HG03139 (cell line): ENCODE measurements at regions not wholly inside any gene's neighbourhood (a gene's known extent, or its start where the extent isn't known, plus 50 kb on each side); places are given as distances from the start of the nearest gene placed in this dataset.

ENCODE experiments used
- ATAC-seq: cut with Tn5 transposase; IDR thresholded peaks from one replicate; pipeline ENCODE4 v1.9.1; 2021; ENCODE audit not compliant: unreplicated experiment

DNA sequence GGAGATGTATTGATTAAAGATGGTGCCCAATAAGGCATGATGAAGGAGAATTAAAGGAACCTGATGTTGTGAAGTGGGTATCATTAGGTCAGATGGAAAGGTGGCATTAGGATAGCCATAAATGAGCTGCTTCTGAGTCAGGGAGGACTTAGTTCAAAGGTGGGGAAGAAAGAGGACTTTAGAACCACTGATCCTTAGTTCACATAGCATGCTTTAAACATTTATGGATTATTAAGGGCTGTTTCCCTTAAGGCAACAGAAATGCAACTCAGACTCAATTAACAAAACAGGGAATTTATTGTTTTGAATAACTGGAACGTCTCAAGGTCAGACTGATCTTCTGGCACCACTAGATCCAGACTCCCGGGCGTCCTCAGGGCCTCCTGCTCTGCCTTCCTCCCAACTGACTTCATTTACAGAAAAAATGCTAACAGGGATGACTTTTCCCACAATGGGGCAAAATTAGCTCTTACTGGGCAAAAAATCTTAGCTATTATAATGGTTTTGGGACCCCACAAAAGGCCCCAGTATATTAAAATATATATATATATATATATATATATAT lies 1526.0 kb downstream of the TBC1D22A start:
- ATAC-seq = no peak

DNA sequence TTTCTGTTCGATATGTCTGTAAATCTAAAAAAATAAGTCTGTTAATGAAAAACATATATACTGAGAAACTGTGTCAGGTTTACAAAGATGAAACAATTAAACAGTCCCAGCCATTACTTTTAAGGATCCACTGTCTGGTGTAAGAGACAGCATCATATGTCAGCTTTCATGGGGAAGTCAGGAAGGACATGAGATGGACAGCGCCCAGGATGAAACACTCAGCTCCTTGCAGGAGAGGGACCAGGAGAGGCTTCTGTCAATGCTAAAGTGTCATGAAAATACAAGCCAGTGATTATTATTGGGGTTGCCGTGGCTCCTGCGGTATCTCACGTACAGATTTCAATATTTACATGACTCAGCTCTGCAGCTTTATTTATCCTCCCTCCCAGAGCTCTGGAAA lies 1524.6 kb downstream of the TBC1D22A start:
- ATAC-seq = no peak

DNA sequence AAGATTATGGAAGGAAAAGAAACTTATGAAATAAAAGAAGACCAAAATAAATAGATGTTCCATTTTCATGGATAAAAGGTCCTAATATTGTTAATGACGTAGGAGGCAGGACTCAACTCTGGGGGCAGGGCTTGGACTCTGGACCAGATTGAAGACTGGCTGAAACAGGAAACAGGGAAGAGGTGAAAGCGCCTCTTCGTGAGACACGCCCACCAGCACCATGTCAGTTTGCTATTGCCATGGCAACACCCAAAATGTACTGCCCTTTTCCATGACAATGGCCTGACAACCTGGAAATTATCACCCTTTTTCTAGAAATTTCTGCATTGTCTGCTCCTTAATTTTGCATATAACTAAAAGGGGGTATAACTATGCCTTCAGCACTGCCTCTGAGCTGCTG lies 1522.2 kb downstream of the TBC1D22A start:
- ATAC-seq = no peak

DNA sequence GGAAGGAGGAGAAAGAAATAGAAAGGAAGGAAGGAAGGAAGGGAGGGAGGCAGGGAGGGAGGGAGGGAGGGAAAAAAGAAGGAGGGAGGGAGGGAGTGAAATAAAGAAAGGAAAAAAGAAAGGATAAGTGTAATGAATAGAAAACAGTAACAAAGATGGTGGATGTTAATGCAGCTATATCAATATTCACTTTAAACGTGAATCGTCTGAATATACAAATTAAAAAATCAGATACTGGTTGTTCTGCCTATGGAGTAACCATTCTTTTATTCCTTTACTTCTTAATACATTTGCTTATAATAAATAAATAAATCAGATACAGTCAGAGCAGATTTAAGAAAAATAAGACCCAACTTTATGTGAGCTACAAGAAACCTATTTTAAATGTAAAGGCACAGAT lies 1520.4 kb downstream of the TBC1D22A start:
- no peak for ATAC-seq

DNA sequence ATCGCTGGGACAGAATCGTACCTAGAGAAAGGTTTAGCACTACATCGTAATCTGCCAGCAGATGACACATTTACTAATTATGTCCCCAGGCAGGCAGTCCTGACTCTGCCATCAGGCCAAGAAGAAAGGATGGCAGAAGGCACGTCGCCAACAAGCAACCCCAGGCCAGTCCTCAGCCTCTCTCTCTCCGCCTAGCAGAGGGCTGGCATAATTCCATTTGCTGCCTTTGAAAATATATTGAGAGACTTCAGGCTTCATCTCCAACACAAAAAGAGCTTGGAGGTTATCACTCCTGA lies 1517.0 kb downstream of the TBC1D22A start:
- no peak for ATAC-seq

DNA sequence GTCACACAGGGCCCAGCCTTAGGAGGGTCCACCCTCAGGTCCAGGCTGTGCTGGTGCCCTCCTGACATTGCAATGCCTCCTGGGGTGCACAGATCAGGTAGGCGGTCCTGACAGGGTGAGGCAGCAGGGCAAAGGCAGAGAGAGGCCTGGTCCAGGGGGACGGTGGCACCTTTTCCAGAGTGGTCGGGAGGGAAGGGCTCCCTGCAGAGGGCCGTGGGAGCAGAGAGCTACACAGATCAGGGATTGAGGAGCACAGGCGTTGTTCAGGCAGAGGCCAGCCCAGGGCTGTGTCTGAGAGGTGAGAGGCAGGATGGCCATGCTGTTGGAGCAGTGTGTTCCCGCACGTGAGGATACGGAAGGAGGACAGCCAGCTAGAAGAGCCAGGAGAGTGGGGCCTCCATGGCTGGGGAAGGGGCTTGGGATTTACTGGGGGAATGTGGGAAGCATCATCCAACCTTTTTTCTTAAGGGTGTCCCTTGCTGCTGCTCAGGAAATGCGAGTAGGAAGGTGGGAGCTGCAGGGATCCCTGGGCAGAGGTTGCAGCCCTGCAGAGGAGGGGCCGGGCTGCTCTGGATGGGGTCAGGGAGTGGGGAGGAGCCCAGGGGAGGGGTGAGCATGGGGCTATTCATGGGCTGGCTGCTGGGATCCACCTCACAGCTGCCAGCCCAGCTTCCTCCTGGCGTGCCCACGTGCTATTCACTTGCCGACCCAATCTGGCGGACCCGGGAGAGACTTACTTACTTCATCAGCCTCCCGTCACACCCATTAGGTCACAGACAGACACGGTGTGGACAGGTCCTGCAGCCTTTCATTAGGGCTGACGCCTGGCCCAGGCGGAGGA lies 1516.4 kb downstream of the TBC1D22A start:
- ATAC-seq = no peak

DNA sequence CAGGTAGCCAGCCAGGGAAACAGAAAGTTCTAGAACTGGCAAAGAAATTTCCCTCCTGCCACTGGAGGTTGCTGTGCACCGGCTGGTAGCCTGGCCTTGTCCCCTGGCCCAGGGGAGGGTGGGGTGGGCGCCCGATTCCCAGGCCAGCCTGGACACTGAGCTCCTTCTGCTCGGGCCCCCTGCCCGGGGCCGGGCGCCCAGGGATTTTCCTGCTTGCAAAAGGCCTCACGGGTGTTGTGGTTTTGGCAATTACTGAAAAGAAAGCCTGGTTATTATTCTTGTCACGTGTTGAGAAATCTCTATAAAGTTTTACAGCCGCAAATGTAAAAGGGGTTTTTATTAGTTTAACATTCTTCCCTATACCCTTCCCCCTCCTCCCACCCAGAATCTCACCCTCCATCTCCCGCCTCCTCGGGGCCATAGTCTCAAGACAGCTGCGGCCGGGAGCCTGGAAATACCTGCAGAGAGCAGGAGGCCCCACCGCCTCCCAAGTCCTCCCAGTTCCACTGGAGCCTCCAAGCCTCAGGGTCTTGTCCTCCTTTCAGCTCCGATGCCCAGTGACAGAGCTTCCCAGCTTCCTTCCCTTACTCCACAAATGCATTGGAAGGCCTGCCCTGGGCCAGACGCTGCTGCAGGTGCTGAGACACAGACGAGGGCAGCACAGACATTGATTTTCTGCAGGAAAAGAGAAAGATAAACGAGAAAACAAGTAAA lies 1515.6 kb downstream of the TBC1D22A start:
- ATAC-seq = no peak

DNA sequence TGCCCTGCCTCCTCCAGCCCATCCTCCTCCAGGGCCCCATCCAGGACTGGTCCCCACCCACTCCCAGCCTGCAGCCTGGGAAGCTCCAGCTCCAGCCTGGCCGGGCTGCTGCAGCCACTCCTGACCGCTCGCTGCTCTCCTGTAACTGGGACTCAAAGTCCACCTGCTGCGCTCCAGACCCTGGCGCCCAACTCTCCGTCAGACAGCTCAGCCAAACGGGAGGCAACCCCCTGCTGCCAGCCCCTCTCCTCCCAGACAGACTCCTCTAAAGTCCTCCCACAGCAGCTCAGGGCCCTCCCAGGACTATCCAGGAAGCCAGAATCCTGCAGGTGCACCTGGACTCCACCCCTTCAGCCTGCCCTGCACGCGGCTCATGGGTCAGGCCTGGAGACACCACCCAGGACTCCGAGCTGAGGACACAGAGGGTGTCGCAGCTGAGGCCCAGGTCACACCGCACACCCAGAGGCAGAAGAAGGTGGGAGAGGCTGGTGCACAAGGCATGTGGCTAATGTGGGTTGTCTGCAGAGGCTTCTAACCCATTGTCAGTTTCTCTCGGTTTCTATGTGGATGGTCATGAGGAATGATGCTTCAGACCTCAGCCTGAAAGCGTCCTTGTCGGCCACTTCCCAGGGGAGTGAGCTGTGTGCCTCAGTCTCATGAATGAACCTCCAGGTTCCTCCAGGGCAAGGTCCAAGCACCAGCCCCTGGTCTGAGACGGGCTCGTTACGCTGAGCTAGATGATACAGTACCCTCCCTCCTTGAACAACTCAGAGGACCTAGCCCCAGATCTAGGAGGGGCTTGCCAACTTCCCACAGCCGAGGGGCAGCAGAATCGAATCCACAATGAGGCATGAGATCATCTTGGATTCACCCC lies 1514.8 kb downstream of the TBC1D22A start:
- no peak for ATAC-seq

DNA sequence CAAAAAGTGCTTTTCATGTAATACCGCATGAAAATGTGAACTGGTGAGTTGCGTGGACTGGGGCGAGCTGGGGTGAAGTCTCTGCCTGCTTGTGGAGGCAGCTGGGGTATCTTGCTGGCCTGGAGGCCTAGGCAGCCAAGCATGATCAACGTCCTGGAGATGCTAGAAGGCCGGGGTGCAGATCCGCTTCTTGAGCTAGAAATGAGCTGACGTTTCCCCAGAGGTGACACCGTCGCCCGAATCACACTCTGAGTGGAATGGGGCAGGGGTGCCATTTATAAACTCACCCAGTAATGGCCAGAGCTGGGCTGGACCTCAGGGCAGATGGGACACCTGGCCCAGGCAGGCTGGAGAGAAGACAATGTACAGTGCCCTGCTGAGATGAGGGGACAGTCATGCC lies 1513.0 kb downstream of the TBC1D22A start:
- ATAC-seq = no peak

DNA sequence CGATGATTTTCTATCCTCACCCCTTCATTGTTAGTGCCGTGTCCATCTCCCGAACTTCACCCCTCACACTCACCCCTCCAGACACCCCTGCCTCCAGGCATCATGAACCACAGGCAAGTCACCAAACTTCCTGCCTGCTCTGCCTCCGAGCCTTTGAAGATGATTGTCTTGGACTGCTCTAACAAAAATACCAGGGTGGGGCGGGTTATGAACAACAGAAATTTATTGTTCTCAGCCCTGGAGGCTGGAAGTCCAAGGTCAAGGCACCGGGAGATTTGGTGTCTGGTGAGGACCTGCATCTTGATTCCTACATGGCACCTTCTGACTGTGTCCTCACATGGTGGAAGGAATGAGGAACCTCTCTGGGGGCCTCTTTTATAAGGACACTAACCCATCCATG lies 1508.3 kb downstream of the TBC1D22A start:
- ATAC-seq = no peak

DNA sequence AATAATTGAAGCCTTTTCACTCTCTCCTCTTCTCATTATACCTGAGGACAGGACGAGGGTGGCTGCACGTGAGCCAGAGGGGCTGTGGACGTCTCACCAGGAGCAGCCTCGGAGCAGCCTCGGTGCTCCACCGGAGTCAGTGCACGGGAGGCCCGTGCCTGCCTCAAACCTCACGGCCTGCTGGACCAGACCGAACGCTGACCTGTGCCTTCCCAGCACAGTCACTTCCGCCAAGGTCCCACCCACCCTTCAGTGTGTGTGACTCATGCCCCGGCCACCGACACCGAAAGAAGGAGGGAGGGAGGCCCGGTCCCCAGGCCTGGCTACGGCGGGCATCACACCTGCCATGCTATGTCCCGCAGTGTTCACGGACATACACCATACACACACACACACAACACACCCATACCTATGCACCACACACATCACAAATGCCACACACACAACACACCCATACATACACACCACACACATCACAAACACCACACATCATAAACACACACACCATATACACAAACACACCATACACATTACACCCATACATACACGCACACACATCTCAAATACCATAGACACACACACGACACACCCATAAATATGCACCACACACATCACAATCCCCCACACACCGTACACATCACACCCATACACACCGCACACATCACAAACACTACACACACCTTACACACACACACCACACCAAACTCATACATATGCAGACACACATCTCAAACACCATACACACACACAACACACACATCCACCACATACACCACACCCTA lies 1506.5 kb downstream of the TBC1D22A start:
- ATAC-seq = no peak

DNA sequence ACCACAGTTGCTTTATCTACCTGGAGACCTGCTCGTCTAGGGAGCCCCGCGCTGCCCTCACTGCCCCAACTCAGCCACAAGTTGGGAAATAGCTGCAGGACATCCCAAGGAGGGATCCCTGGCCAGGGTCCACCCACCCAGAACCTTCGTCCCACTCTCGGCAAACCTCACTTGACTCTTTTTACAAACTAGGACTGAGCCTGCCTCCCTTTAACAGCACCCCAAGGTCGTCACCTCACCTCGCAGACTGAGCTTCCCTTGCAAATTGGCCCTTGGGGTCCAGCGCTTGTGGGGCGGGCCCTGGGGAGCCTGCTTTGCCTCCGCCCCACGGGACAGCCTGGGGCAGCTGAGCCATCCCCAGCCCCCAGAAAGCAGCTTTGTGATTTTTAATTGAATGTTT lies 1505.8 kb downstream of the TBC1D22A start:
- ATAC-seq = no peak

DNA sequence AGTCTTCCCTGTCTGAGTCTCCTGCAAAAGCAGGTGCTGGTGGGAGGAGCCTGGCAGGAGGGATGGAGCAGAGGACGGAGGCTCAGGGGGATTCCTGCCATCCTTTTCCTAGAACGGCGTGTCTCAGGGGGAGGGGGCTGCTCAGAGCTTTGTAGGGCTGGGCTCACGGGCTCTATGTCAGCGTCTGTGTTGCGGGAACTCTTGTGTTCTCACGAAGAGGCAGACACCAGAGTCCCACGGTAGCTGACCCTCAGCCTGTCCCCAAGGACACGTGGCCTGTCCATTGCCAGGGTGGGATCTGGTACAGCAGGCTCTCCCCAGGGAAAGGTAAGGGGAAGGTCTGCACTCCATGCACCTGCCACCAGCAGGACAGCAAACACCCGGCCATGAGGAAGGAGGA lies 1505.2 kb downstream of the TBC1D22A start:
- ATAC-seq = no peak

DNA sequence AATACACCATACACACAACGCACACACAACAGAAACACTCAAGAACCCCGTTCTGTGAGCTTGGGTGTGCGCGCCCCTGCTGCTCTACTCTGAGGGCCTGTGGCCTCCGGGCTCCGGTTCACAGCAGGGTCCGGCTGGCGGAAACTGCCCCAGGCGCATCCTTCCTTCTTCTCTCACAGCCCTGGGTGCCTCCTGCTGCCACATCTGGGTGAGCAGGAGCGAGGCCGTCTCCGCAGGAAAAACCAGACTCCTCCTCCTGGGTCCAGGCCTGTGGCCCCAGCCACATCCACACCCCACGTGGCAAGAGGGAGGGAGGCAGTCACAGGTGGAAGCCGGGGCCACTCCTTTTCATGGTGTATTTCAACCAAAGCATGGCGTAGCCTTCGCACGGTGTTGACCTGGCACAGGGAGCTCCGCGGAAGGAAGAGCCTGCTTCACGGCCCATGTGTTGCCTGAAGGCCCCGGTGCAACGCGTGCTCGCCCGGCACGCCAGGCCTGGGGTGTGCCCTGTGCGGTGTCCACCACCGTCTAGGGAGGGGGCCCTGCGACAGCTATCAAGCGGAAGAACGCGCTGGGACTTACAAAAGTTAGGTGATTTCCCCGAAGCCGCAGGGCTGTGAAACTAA lies 1502.7 kb downstream of the TBC1D22A start:
- no peak for ATAC-seq

DNA sequence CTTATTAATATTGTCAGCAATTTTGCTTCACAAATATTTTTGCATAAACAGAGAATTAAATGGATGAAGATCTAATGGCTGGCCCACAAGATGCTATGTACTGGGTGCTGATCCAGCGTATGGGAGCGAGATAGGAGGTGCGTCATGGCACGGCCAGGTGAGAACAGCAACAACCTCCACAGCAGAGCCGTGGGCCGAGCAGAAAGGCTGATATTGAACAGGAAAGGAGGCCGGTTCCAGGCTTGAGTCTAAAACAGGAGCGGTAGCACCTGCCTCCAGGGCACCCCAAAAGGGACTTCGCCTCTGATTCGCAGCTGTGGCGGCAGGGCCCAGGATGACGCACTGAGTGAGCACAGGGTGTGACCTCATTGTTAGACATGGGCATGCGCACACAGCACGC lies 1502.1 kb downstream of the TBC1D22A start:
- no peak for ATAC-seq

DNA sequence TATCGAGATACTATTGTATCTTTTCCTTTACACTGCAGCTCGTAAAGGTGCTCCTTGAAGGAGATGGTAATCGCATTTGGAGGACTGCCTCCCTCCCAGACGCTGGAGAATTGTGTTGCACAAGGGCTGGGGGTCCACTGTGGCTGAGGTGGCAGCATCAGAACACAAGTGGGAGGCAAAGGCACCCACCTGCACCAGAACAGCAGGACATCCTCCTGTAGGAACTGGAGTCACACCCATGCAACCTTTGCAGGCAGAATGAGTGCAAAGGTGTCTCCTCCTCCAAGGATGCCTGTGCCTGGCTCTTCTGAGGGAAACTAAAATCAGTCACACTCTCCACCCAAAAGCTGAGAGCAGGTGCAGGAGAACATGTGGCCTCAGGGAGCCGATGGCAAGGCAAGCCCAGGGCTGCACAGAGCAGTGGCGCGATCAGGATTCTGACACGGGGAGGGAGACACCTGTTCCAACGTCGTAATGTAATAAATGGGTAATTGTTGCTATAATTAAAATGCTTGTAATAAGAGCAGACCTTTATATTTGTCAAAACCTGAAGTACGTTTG lies 1501.4 kb downstream of the TBC1D22A start:
- no peak for ATAC-seq

DNA sequence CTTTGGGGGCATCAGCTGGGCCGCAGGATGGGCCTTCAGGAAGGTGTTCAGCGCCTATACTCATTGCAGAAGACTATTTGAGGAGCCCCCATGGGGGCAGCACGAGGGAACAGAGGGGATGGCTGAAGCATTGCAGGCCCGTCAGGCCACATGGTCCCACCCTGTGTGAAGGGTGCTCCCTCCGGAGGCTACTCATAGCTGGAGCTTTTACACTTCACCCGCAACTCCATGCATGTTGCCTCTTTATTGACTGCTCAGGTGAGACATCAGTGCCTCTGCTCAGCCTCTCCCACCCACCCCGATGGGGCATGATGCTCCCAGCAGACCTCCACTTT lies 1500.9 kb downstream of the TBC1D22A start:
- no peak for ATAC-seq

DNA sequence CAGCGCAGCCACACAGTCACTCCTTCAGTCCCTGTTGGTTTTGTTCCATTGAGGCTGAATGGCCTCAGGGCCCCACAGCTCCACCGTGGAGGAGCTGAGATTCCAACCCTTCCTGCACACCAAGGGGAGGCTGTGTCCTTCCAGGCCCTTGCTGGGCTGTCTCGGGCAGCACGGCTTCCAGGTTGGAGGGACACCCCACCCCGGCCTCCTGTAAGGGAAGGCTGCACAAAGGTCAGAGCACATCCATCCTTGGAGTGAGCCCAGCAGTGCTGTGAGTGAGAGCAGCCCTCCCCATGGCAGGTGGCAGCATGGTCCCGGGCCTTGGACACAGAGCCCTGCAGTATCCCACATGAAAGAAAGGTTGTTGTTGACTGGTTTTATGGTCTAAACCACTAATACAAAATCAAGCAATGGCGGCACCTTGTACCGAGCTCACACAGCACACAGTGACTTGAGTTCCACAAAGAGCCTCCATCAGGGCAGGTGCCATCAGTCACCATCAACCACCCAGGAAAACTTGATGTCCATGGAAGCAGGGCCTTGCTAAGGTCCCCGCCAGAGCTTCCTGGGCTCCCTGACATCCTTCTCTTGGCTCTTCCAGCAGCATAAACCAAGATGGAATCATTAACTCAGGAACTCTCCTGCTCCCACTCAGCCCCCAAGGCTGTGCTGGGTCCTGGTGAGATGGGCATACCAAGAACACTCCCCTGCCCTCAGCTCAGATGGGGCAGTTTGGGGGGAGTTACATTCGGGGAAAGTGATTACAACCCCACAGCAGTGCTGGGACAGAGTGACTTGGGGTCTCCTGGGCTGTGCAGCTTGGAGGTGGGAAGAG lies 1500.4 kb downstream of the TBC1D22A start:
- ATAC-seq = no peak

DNA sequence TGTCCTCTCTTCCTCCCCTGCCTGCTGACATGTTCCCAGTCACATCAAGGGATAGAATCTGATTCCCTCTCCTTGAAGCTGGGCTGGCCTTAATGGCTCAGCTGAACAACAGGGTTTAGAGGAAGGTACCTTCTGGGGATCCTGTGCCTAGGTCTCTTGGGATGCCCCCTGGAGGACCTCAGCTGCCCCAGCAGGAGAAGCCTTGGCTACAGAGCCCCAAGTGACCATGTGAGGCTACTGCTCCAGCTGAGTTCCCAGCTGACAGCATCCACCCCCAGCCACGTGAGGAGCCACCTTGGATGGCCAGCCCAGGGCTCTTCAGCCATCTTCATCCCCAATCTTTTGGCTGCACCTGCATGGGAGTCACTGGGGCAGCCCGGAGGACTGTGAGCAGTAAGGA lies 1499.3 kb downstream of the TBC1D22A start:
- ATAC-seq = no peak
